Esophagus muscularis mucosa (tissue), 4 donors: ENCODE measurements at regions not wholly inside any gene's neighbourhood (a gene's known extent, or its start where the extent isn't known, plus 50 kb on each side); places are given as distances from the start of the nearest gene placed in this dataset.

Experiments used
- DNase-seq: peaks from one replicate; pipeline ENCODE4 v3.0.0-alpha.2; 2017; ENCODE audit errors: extremely low spot score
- H3K27ac ChIP-seq, 4 donors: fragments of 200-600 bp; sonication (generic); replicated peaks in 1 of 4; 1 replicate in 3 of 4; 2 replicates in 1 of 4; pipeline ENCODE4 v1.5.1; 2016 to 2019; ENCODE audit warnings: mild to moderate bottlenecking in 1 of 4
- H3K27me3 ChIP-seq, 4 donors: fragments of 200-600 bp; sonication (generic); one replicate each; pipeline versions ENCODE4 v1.5.1 to v1.6.0; 2016 to 2019
- H3K36me3 ChIP-seq, 4 donors: fragments of 200-600 bp; sonication (generic); one replicate each; pipeline ENCODE4 v1.5.1; 2016 to 2019
- H3K4me1 ChIP-seq, 4 donors: fragments of 200-600 bp; sonication (generic); one replicate each; pipeline ENCODE4 v1.5.1; 2016 to 2019
- H3K4me3 ChIP-seq, 4 donors: fragments of 200-600 bp; sonication (generic); 1 replicate in 2 of 4; 2 replicates in 2 of 4; pipeline ENCODE4 v1.5.1; 2016 to 2019; ENCODE audit warnings: mild to moderate bottlenecking in 4 of 4, moderate library complexity in 1 of 4
- H3K9me3 ChIP-seq, 4 donors: fragments of 200-600 bp; sonication (generic); 1 replicate in 3 of 4; 2 replicates in 1 of 4; pipeline ENCODE4 v1.5.1; 2016 to 2019
- CTCF ChIP-seq, 3 experiments: fragments of 200-600 bp in 2 of 3; fragments of 450-650 bp in 1 of 3; sonication (generic) in 2 of 3; IDR thresholded peaks; one replicate each; pipeline ENCODE4 v1.5.1; 2017 to 2019; ENCODE audit warnings: antibody characterized with exemption in 3 of 3, mild to moderate bottlenecking in 2 of 3, moderate library complexity in 1 of 3
- EP300 ChIP-seq: sonication (generic); formaldehyde crosslinking; IDR thresholded peaks from one replicate; pipeline ENCODE4 v1.6.1; 2017; ENCODE audit warnings: antibody characterized with exemption
- POLR2A ChIP-seq: fragments of 450-650 bp; IDR thresholded peaks from one replicate; pipeline ENCODE4 v1.6.1; 2017; ENCODE audit warnings: antibody characterized with exemption, moderate library complexity, mild to moderate bottlenecking, low read depth
- POLR2AphosphoS5 ChIP-seq, 2 donors: sonication (generic); formaldehyde crosslinking; IDR thresholded peaks; one replicate each; pipeline ENCODE4 v1.6.1; 2017; ENCODE audit warnings: antibody characterized with exemption in 2 of 2
- WGBS: methylation state at CpG from one replicate; pipeline ENCODE4 v1.1.5; 2018; 5-methylcytosine and 5-hydroxymethylcytosine counted together
- intact Hi-C: fragments of 100-400 bp; cut with DNase I; formaldehyde crosslinking; loops from one replicate; pipeline ENCODE4 v1.15.1; 2023

- Histone ChIP-seq H3K36me3 (no peaks in the 10 kb centered on the region), H3K27me3 (no peaks in the 10 kb centered on the region), H3K9me3 (no peaks in the 10 kb centered on the region), H3K4me1 (no peaks in the 10 kb centered on the region), H3K27ac (no peak overlapping the region), H3K4me3 (no peak overlapping the region)
- 87% methylated on average over 1 of the region's 1 CpG for WGBS
- DNase-seq, result no peak
- TF ChIP-seq EP300 (no peak), POLR2A (no peak), POLR2AphosphoS5 (IDR thresholded peaks at IDR 0.05) (no peak), CTCF (IDR thresholded peaks at IDR 0.05) (no peak)
- intact Hi-C loops, result no loop called here
Measured at GRCh38 chr5:86411596-86411995, 206.1 kb upstream of the COX7C start.

GRCh38 chr5:86427158-86427557 is 190.6 kb upstream of the COX7C start:
- Histone ChIP-seq H3K4me1 (no peaks in the 10 kb centered on the region), H3K4me3 (no peak overlapping the region), H3K27ac (no peak overlapping the region), H3K27me3 (no peaks in the 10 kb centered on the region), H3K36me3 (no peaks in the 10 kb centered on the region), H3K9me3 (no peaks in the 10 kb centered on the region)
- no peak for DNase-seq
- intact Hi-C loops, result no loop called here
- TF ChIP-seq POLR2AphosphoS5 (IDR thresholded peaks at IDR 0.05), result no peak
- no peak for TF ChIP-seq POLR2A
- no peak for TF ChIP-seq CTCF (IDR thresholded peaks at IDR 0.05)
- TF ChIP-seq EP300, result no peak
- 79% methylated on average over 2 of the region's 2 CpGs for WGBS

- intact Hi-C loops, result no loop called here
- Histone ChIP-seq H3K27me3 (no peaks in the 10 kb centered on the region), H3K27ac (no peak overlapping the region), H3K36me3 (no peaks in the 10 kb centered on the region), H3K9me3 (no peaks in the 10 kb centered on the region), H3K4me3 (no peak overlapping the region), H3K4me1 (peaks cover 0 to 5% (median 2%) of the 10 kb centered on the region in 4 donors)
- WGBS, result 28% methylated on average over 2 of the region's 2 CpGs
- TF ChIP-seq POLR2AphosphoS5 (IDR thresholded peaks at IDR 0.05) (no peak), POLR2A (no peak), EP300 (no peak), CTCF (IDR thresholded peaks at IDR 0.05) (no peak)
- no peak for DNase-seq
Measured at GRCh38 chr5:86439593-86440110, 178.1 kb upstream of the COX7C start.

- no peaks in the 10 kb centered on the region for H3K9me3 ChIP-seq
- no peak overlapping the region for H3K27ac ChIP-seq
- no peak for TF ChIP-seq EP300
- no peak for TF ChIP-seq CTCF (IDR thresholded peaks at IDR 0.05)
- no peak for TF ChIP-seq POLR2A
- TF ChIP-seq POLR2AphosphoS5 (IDR thresholded peaks at IDR 0.05), result no peak
- no peaks in the 10 kb centered on the region for H3K27me3 ChIP-seq
- WGBS, result 53% methylated on average over 2 of the region's 2 CpGs
- H3K4me3 ChIP-seq, result no peak overlapping the region
- peaks cover 0 to 5% (median 2%) of the 10 kb centered on the region in 4 donors for H3K4me1 ChIP-seq
- DNase-seq, result no peak
- H3K36me3 ChIP-seq, result no peaks in the 10 kb centered on the region
- intact Hi-C loops, result no loop called here
Measured at GRCh38 chr5:86442036-86442745, 175.6 kb upstream of the COX7C start.
